Calu3 (cell line): ENCODE measurements at regions not wholly inside any gene's neighbourhood (a gene's known extent, or its start where the extent isn't known, plus 50 kb on each side); places are given as distances from the start of the nearest gene placed in this dataset.

Source experiments
- BruUV-seq: library from RNA; stranded (reverse); fragments of 400-500 nt; replicated peaks from 2 replicates; lab custom pipeline; 2021; lab: Mats Ljungman, UMichigan
- CTCF ChIA-PET: fragments of 300-600 bp; sonication (Branson Sonifier 250); formaldehyde crosslinking; loops from one replicate; lab custom pipeline; 2022; ENCODE audit warnings: antibody characterized with exemption; lab: Charles Lee
- DNase-seq: peaks from one replicate; pipeline ENCODE4 v3.0.0; 2022
- H3K27ac Mint-ChIP-seq: one replicate; pipeline ENCODE4 v1.8.0; 2022; ENCODE audit warnings: mixed read lengths; ENCODE audit not compliant: unreplicated experiment
- H3K27me3 Mint-ChIP-seq: one replicate; pipeline ENCODE4 v1.8.0; 2022; ENCODE audit warnings: mixed read lengths; ENCODE audit not compliant: unreplicated experiment
- H3K36me3 Mint-ChIP-seq: one replicate; pipeline ENCODE4 v1.8.0; 2022; ENCODE audit warnings: mild to moderate bottlenecking, moderate library complexity, mixed read lengths; ENCODE audit not compliant: insufficient read depth, unreplicated experiment
- H3K4me1 Mint-ChIP-seq: one replicate; pipeline ENCODE4 v1.8.0; 2022; ENCODE audit warnings: mild to moderate bottlenecking, low read depth, mixed read lengths; ENCODE audit not compliant: unreplicated experiment
- H3K4me3 Mint-ChIP-seq: one replicate; pipeline ENCODE4 v1.8.0; 2022; ENCODE audit warnings: mild to moderate bottlenecking, low read depth, moderate library complexity, mixed read lengths; ENCODE audit not compliant: unreplicated experiment
- H3K9me3 Mint-ChIP-seq: one replicate; pipeline ENCODE4 v1.8.0; 2022; ENCODE audit warnings: low read depth, mixed read lengths; ENCODE audit not compliant: unreplicated experiment
- intact Hi-C: fragments of 100-400 bp; cut with micrococcal nuclease; formaldehyde crosslinking; loops from one replicate; pipeline ENCODE4 v1.10.0; 2022; ENCODE audit not compliant: unreplicated experiment
- TF ChIP-seq, protein P1 (sequence below): fragments of 200-600 bp; IDR thresholded peaks from one replicate; pipeline ENCODE4 v1.8.0; 2022; ENCODE audit warnings: antibody characterized with exemption; ENCODE audit not compliant: unreplicated experiment

DNA sequence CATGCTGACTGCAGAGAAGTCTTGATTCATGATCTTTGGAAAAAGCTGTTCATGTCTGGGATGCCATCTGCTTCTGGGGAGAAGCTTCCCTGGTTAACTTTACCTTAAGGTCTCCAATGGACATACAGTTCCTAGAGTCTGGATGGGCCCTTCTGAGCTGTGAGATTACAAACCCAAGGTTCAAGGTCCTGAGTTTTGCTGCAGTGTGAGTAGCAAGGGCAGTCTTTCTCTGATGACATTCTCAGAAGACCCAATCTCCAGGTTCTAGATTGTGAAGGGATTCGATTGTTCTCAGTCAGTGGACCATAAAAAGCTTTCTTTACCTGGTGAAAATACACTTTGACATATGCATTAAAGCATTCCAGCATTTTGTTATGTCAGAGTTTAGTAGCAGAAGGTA lies 179.2 kb downstream of the AASDH start:
- Mint-ChIP-seq H3K27ac (no peak overlapping the region), H3K4me3 (no peak overlapping the region), H3K27me3 (no peaks in the 10 kb centered on the region), H3K9me3 (peaks cover 5% of the 10 kb centered on the region), H3K4me1 (no peaks in the 10 kb centered on the region), H3K36me3 (no peaks in the 10 kb centered on the region)
- TF ChIP-seq, protein P1, sequence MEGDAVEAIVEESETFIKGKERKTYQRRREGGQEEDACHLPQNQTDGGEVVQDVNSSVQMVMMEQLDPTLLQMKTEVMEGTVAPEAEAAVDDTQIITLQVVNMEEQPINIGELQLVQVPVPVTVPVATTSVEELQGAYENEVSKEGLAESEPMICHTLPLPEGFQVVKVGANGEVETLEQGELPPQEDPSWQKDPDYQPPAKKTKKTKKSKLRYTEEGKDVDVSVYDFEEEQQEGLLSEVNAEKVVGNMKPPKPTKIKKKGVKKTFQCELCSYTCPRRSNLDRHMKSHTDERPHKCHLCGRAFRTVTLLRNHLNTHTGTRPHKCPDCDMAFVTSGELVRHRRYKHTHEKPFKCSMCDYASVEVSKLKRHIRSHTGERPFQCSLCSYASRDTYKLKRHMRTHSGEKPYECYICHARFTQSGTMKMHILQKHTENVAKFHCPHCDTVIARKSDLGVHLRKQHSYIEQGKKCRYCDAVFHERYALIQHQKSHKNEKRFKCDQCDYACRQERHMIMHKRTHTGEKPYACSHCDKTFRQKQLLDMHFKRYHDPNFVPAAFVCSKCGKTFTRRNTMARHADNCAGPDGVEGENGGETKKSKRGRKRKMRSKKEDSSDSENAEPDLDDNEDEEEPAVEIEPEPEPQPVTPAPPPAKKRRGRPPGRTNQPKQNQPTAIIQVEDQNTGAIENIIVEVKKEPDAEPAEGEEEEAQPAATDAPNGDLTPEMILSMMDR, result no peak
- intact Hi-C loops, result no loop called here
- CTCF ChIA-PET, result no interaction called here
- DNase-seq, result no peak
- BruUV-seq, result no TSS peak

DNA sequence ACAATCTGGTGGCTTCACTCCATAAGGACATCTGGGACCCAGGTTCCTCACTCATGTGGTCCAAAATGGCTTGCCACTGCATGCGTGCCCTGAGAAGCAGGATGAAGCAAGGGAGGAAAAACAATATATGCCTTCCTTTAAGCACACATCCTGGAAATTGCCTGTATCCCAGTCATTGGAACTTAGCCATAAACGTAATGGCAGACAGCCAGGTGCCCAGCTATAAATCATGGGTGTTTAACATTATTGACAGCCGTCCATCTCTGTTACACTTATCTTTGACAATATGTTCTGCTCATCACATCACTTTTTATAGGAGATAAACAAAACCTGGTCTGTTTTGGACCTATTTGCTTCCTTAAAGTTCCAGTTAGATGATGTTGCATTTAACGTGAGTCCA lies 181.0 kb downstream of the AASDH start:
- CTCF ChIA-PET, result interaction anchor here (0.6 kb wide), 1 partner anchor 22 kb away, joined by 8 read pairs; no protein-coding TSS in a partner anchor
- Mint-ChIP-seq H3K36me3 (no peaks in the 10 kb centered on the region), H3K4me1 (no peaks in the 10 kb centered on the region), H3K27me3 (no peaks in the 10 kb centered on the region), H3K9me3 (peaks cover under 1% of the 10 kb centered on the region), H3K27ac (no peak overlapping the region), H3K4me3 (no peak overlapping the region)
- BruUV-seq, result no TSS peak
- intact Hi-C loops, result no loop called here
- TF ChIP-seq, protein P1, result no peak
- no peak for DNase-seq

- Mint-ChIP-seq H3K9me3 (no peaks in the 10 kb centered on the region), H3K36me3 (no peaks in the 10 kb centered on the region), H3K4me1 (peaks cover 16% of the 10 kb centered on the region), H3K27ac (no peak overlapping the region), H3K4me3 (no peak overlapping the region), H3K27me3 (no peaks in the 10 kb centered on the region)
- DNase-seq, result no peak
- CTCF ChIA-PET, result no interaction called here
- intact Hi-C loops, result no loop called here
- TF ChIP-seq, protein P1, result no peak
- BruUV-seq, result no TSS peak
Observed at GRCh38 chr4:56200275-56200674, 187.0 kb downstream of the AASDH start.

DNA sequence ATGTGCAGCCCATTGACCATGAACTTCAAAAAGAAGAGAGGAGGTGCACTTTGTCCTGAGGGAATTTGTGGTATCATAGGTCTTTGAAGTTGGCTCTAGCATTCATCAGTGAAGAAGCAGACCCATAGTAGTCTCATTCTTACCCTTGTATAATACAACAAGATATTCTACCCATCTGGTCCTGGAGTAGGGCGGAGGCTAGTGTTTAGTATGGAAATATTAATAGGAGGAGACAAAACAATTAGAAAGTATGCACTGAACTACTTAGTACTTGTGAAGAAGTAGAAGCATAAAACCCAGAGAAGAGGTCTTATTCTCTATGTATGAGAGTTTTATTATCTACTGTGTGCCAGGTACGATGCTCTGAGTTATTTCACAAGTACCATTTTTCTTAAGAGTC lies 189.0 kb downstream of the AASDH start:
- no peaks in the 10 kb centered on the region for H3K36me3 Mint-ChIP-seq
- TF ChIP-seq, protein P1, result no peak
- H3K4me1 Mint-ChIP-seq, result peaks cover 16% of the 10 kb centered on the region
- intact Hi-C loops, result no loop called here
- H3K27ac Mint-ChIP-seq, result no peak overlapping the region
- H3K9me3 Mint-ChIP-seq, result no peaks in the 10 kb centered on the region
- no peak overlapping the region for H3K4me3 Mint-ChIP-seq
- no peak for DNase-seq
- CTCF ChIA-PET, result no interaction called here
- H3K27me3 Mint-ChIP-seq, result no peaks in the 10 kb centered on the region
- no TSS peak for BruUV-seq
